Transverse colon (tissue), 4 donors: ENCODE measurements at regions not wholly inside any gene's neighbourhood (a gene's known extent, or its start where the extent isn't known, plus 50 kb on each side); places are given as distances from the start of the nearest gene placed in this dataset.

Experiments used
- DNase-seq: peaks from one replicate; pipeline ENCODE4 v3.0.0-alpha.2; 2019
- H3K27ac ChIP-seq, 4 donors: fragments of 200-600 bp; sonication (generic); 2 replicates each; pipeline ENCODE4 v1.5.1; 2016 to 2018; ENCODE audit warnings: inconsistent platforms in 4 of 4
- H3K27me3 ChIP-seq: fragments of 200-600 bp; sonication (generic); 2 replicates; pipeline ENCODE4 v1.5.1; 2017; ENCODE audit warnings: inconsistent platforms
- H3K36me3 ChIP-seq, 4 donors: fragments of 200-600 bp; sonication (generic); 2 replicates each; pipeline ENCODE4 v1.5.1; 2017 to 2019; ENCODE audit warnings: inconsistent platforms in 4 of 4
- H3K4me1 ChIP-seq, 4 donors: fragments of 200-600 bp; sonication (generic); 2 replicates each; pipeline ENCODE4 v1.5.1; 2017 to 2020; ENCODE audit warnings: inconsistent platforms in 4 of 4
- H3K4me3 ChIP-seq, 4 donors: fragments of 200-600 bp; sonication (generic); 1 replicate in 1 of 4; 2 replicates in 3 of 4; pipeline versions ENCODE4 v1.5.1 to v1.6.1; 2017 to 2019; ENCODE audit warnings: inconsistent platforms in 4 of 4
- H3K9me3 ChIP-seq, 2 donors: fragments of 200-600 bp; sonication (generic); 2 replicates each; pipeline ENCODE4 v1.5.1; 2017 to 2019; ENCODE audit warnings: inconsistent platforms in 2 of 2
- CTCF ChIP-seq, 5 experiments: fragments of 200-600 bp in 3 of 5; fragments of 450-650 bp in 2 of 5; sonication (generic) in 3 of 5; IDR thresholded peaks; 1 replicate in 2 of 5; 2 replicates in 3 of 5; pipeline ENCODE4 v1.5.1; 2016 to 2017; ENCODE audit warnings: antibody characterized with exemption in 5 of 5, inconsistent platforms in 3 of 5, mild to moderate bottlenecking in 2 of 5, moderate library complexity in 1 of 5
- EP300 ChIP-seq: sonication (generic); formaldehyde crosslinking; IDR thresholded peaks from one replicate; pipeline ENCODE4 v1.6.1; 2017; ENCODE audit warnings: antibody characterized with exemption, low read depth
- POLR2A ChIP-seq: fragments of 450-650 bp; IDR thresholded peaks from one replicate; pipeline ENCODE4 v1.6.1; 2016; ENCODE audit warnings: antibody characterized with exemption, mild to moderate bottlenecking, moderate library complexity
- POLR2AphosphoS5 ChIP-seq, 3 donors: sonication (generic); formaldehyde crosslinking; IDR thresholded peaks; one replicate each; pipeline ENCODE4 v1.6.1; 2016; ENCODE audit warnings: antibody characterized with exemption in 3 of 3
- WGBS, 2 donors: methylation state at CpG; one replicate each; pipeline ENCODE4 v1.1.5; 2018; ENCODE audit warnings: low coverage in 1 of 2; 5-methylcytosine and 5-hydroxymethylcytosine counted together
- in situ Hi-C, 4 donors: fragments of 200-750 bp; cut with MboI; loops; one replicate each; pipeline versions ENCODE4 v1.15.0 to v1.15.1; 2017; ENCODE audit warnings: low sequenced_read_pairs in 3 of 4, low pct_ligation_motif_present in 1 of 4, low pct_unique_long_range_greater_than_20kb in 1 of 4
- intact Hi-C: fragments of 100-400 bp; cut with DNase I; formaldehyde crosslinking; loops from one replicate; pipeline ENCODE4 v1.15.1; 2023; ENCODE audit warnings: low total_unique reads

GRCh38 chr18:22470248-22471235 is 52.8 kb upstream of the CTAGE1 start:
- TF ChIP-seq POLR2A (no peak), EP300 (no peak), POLR2AphosphoS5 (IDR thresholded peaks at IDR 0.05) (peak in 1 of 3 donors; percentile 31), CTCF (IDR thresholded peaks at IDR 0.05) (no peak)
- Histone ChIP-seq H3K4me1 (peaks cover 7 to 41% (median 16%) of the 10 kb centered on the region in 4 donors), H3K9me3 (no peaks in the 10 kb centered on the region), H3K36me3 (no peaks in the 10 kb centered on the region), H3K27ac (peak overlapping the region in 2 of 4 donors; percentile 11 to 36), H3K27me3 (no peaks in the 10 kb centered on the region), H3K4me3 (no peak overlapping the region)
- DNase-seq: no peak
- 29% methylated on average over 12 of the region's 12 CpGs; no CpG with 5 or more reads in 1 of the 2 donors for WGBS, 2 donors
- intact Hi-C loops: no loop called here
- in situ Hi-C loops: loop anchor here in 1 of 4 donors (25.0 kb wide), 1 partner anchor 92 kb away; no protein-coding TSS in a partner anchor

GRCh38 chr18:22471546-22472131 is 53.9 kb upstream of the CTAGE1 start:
- in situ Hi-C loops (loop anchor here in 1 of 4 donors (25.0 kb wide), 1 partner anchor 91 kb away; no protein-coding TSS in a partner anchor), intact Hi-C loops (no loop called here)
- WGBS, 2 donors: 85 to 86% methylated on average over 7 to 8 of the region's 8 CpGs
- Histone ChIP-seq H3K9me3 (no peaks in the 10 kb centered on the region), H3K27me3 (no peaks in the 10 kb centered on the region), H3K4me3 (no peak overlapping the region), H3K27ac (no peak overlapping the region), H3K36me3 (no peaks in the 10 kb centered on the region), H3K4me1 (peaks cover 4 to 31% (median 13%) of the 10 kb centered on the region in 4 donors)
- DNase-seq: no peak
- TF ChIP-seq POLR2A (no peak), CTCF (IDR thresholded peaks at IDR 0.05) (no peak), EP300 (no peak), POLR2AphosphoS5 (IDR thresholded peaks at IDR 0.05) (no peak)

- DNase-seq: no peak
Measured at GRCh38 chr18:22473366-22473765, 55.7 kb upstream of the CTAGE1 start.

More at GRCh38 chr18:22473366-22473765, 55.7 kb upstream of the CTAGE1 start:
- H3K4me3 ChIP-seq: no peak overlapping the region
- H3K9me3 ChIP-seq: no peaks in the 10 kb centered on the region
- H3K27ac ChIP-seq: no peak overlapping the region
- 62 to 64% methylated on average over 3 of the region's 3 CpGs for WGBS, 2 donors
- peaks cover 0 to 20% (median 8%) of the 10 kb centered on the region in 4 donors for H3K4me1 ChIP-seq
- in situ Hi-C loops (loop anchor here in 1 of 4 donors (25.0 kb wide), 1 partner anchor 89 kb away; no protein-coding TSS in a partner anchor), intact Hi-C loops (no loop called here)
- TF ChIP-seq CTCF (IDR thresholded peaks at IDR 0.05): no peak
- no peak for TF ChIP-seq EP300
- no peak for TF ChIP-seq POLR2AphosphoS5 (IDR thresholded peaks at IDR 0.05)
- TF ChIP-seq POLR2A: no peak
- no peaks in the 10 kb centered on the region for H3K36me3 ChIP-seq
- no peaks in the 10 kb centered on the region for H3K27me3 ChIP-seq
